NCI-H2171 (cell line): ENCODE measurements at regions not wholly inside any gene's neighbourhood (a gene's known extent, or its start where the extent isn't known, plus 50 kb on each side); places are given as distances from the start of the nearest gene placed in this dataset.
"Not testable (repeated sequence)": the region's sequence is repeated elsewhere in the genome, so short reads cannot be mapped to it uniquely, and the experiment has no call there.

Source experiments
- DNase-seq: peaks from one replicate; lab custom pipeline; 2025; lab: John Stamatoyannopoulos, UW

- DNase-seq, result no peak
Measured at GRCh38 chrX:138930583-138930945, 219.0 kb upstream of the FGF13 start.

GRCh38 chrX:138929926-138930582 lies 218.5 kb upstream of the FGF13 start:
- DNase-seq, result no peak

DNA sequence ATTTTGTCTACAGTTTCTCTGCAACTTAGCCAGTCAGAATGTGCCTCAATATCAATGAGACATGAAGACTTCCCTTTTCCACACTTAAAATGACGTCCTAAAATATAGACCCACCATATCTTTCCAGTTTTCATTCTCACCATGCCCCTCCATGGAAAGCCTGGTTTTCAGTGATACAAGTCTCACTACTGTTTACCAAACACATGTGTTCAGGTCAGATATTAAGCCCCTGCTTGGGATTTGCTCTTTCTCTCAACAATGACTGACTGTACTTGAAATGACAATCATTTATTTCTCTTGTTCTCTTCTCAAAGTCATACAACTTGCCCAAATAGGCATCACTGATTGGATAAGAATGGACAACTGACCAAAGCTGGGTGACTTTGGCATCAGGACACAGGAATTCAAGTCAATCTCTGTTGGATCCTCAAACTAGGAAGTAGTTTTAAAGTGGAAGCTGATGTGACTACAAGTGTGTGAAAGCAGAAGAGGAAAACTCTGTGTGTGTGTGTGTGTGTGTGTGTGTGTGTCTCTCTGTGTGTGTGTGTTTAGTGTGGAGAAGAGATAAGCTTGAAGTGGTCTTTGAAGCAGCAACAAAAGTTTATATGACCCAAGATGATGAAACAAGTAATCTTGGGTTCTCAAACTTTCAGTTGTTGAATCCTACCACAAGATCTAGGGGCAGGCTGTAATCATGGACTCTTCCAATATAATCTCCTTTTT lies 217.4 kb upstream of the FGF13 start:
- no peak for DNase-seq

- DNase-seq, result no peak
Measured at GRCh38 chrX:138925330-138925729, 213.8 kb upstream of the FGF13 start.

- no peak for DNase-seq
Measured at GRCh38 chrX:138923805-138924204, 212.3 kb upstream of the FGF13 start.

- no peak for DNase-seq
Measured at GRCh38 chrX:138921031-138921430, 209.5 kb upstream of the FGF13 start.

DNA sequence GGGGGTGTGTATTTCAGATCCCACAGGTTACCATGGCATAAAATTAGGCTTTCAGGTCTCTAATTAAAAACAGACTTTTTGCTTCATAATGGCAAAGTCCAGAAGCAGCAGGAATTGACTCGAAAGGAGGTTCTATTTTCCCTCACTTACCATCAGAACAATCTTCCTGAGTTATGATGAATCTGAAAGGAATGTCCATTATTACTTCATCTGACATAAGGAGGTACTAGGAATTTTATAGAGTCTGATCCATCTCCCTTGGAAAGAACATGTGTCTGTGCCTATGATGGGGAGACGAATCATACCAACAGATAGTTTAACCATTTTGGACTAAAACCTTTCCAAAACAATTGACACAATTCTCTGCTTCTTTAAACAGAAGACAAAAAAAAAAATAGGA lies 206.3 kb upstream of the FGF13 start:
- no peak for DNase-seq

- no peak for DNase-seq
Measured at GRCh38 chrX:138914767-138915166, 203.2 kb upstream of the FGF13 start.

DNA sequence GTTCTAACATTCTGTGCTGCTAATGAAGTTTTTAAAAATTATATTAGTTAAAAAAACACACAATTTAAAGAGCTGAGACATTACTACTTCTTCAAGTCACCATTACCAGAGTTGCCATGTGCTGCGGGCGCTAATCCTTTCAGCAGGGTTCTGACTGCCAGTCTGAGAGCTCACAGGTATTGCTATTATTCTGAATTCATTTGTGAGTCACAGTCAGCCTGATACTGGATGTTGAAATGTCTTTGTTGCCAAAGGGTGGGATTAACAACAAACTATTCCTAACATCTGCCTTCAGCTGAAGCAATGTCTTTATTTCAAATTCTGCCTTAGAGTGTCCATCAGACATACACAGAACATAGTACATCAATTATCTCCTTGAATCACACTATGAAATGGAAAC lies 197.1 kb upstream of the FGF13 start:
- DNase-seq, result no peak

- DNase-seq, result no peak
Measured at GRCh38 chrX:138897621-138898492, 186.3 kb upstream of the FGF13 start.

- DNase-seq, result no peak
Measured at GRCh38 chrX:138890491-138890890, 179.0 kb upstream of the FGF13 start.

GRCh38 chrX:138889149-138889548 lies 177.6 kb upstream of the FGF13 start:
- DNase-seq, result no peak

DNA sequence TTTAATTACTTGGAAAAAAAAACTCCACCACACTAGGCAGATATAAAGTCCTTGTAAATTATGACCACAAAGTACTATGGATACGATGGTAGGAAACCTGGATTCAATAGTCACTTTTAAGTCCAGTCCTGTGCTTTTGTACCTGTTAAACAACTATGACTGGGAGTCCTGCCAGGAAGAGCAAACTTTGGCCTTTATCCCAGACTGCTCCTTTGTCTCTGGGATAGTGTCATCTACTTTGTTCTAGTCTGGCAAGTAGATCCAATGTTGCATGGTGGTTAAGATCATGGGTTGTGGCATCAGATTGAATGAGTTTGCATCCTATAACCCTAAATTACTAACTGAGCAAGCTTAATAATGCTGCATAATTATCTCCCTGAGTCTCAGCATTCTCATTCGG lies 175.3 kb upstream of the FGF13 start:
- DNase-seq, result no peak

DNA sequence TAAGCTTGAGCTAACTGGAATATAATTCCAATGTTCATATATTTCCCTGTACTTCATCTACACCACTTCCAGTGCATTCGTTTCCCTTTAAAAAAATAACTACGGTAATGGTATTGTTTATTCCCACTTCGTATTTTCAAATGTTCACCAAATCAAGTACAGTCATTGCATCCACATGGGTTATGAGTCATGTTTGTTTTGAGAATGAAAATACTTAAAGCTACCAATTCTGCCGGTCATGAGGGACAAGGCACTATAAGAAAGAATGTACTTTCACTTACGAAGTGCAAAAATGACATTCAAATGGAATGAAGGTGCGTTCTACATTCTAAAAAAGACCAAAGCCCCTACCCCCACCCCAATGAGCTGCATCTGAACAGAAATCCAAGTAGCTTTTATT lies 174.4 kb upstream of the FGF13 start:
- DNase-seq, result no peak

GRCh38 chrX:138880293-138880692 lies 168.8 kb upstream of the FGF13 start:
- DNase-seq, result not testable (repeated sequence)

DNA sequence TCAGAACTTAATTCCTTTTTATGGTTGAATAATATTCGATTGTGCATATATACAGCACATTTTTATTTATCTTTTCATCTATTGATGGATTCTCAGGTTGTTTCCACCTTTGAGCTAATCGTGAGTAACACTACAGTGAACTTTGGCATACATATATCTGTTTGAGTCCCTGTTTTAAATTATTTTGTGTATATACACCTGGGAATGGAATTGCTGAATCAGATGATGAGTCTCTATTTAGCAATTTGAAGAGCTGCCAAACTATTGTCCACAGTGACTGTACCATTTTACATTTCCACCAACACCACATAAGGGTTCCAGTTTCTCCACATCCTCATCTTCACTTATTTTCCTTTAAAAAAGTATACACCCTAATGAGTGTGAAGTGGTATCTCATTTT lies 166.2 kb upstream of the FGF13 start:
- DNase-seq, result no peak

DNA sequence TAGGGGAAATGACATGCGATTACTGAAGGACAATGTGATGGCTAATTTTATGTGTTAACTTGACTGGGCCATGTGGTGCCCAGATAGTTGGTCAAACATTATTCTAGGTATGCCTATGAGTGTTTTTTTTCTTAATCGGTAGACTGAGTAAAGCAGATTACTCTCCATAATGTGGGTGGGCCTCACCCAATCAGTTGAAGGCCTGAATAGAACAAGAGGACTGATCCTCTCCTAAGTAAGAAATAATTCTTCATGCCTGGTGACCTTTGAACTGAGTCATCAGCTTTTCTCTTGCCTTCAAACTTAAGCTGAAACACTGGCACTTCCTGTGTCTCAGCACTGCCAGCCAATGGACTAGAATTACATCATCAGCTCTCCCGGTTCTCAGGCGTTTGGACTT lies 164.0 kb upstream of the FGF13 start:
- DNase-seq, result no peak

GRCh38 chrX:138874271-138874935 lies 162.9 kb upstream of the FGF13 start:
- DNase-seq, result no peak

DNA sequence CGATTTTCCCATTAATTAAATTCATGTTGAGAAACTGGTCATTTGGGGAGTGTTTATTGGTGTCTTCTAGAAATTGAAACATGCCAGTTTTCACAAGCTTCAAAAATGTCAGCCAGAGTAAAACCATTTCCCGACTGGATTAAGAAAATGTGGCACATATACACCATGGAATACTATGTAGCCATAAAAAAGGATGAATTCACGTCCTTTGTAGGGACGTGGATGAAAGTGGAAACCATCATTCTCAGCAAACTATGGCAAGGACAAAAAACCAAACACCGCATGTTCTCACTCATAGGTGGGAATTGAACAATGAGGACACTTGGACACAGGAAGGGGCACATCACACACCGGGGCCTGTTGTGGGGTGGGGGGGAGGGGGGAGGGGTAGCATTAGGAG lies 162.1 kb upstream of the FGF13 start:
- DNase-seq, result not testable (repeated sequence)

DNA sequence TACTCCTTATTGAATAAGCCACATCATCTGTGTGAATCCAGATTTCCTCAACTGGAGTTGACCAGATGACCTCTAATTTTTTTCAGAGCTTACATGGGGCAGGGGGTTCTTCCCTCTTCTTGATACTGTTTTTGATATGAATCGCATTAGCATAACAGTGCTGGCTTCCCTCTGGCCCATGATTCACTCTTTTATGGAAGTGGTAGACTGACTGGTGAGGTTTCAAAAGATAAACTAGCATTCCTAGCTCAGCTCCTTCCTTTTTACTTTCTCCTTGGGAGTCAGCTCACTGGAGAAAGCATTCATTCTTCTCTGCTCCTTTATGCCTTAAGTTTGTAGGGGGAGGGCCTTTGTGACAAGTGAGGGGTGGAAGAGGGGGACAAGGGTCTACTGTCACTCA lies 161.0 kb upstream of the FGF13 start:
- DNase-seq, result no peak

DNA sequence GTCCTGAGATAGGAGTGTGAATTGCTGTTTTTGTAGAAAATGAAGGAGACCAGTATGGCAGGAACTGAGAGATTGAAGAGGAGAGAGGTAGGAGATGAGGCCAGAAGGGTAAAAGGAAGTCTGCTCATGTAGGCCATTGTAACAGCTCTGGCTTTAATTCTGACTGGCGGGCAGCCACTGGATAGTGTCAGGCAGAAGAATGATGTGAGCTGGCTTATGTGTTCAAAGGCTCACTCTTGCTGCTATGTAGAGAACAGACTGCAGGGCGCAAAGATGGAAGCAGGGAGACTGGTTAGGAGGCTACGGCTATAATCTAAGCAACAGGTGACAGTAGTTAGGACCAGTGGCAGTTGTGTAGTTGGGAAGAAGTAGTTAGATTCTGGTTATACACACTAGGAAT lies 160.2 kb upstream of the FGF13 start:
- DNase-seq, result no peak

- DNase-seq, result no peak
Measured at GRCh38 chrX:138866643-138867042, 155.1 kb upstream of the FGF13 start.
